HCT116 (cell line): ENCODE measurements at regions not wholly inside any gene's neighbourhood (a gene's known extent, or its start where the extent isn't known, plus 50 kb on each side); places are given as distances from the start of the nearest gene placed in this dataset.

Experiments
- ATAC-seq: fragments of 200-7000 bp; cut with Tn5 transposase; 2 replicates; pipeline ENCODE4 v1.9.1; 2020; ENCODE audit warnings: mild to moderate bottlenecking, moderate library complexity
- BruUV-seq: library from RNA; stranded (reverse); fragments of 400-500 nt; replicated peaks from 2 replicates; lab custom pipeline; 2021; lab: Mats Ljungman, UMichigan
- CTCF ChIA-PET: fragments of 300-600 bp; sonication (Branson Sonifier 250); formaldehyde crosslinking; loops from one replicate; lab custom pipeline; 2021; ENCODE audit warnings: antibody characterized with exemption; lab: Charles Lee
- POLR2A ChIA-PET: fragments of 300-600, 350-600 bp; sonication (Branson Sonifier 250); formaldehyde crosslinking; loops from one replicate; lab custom pipeline; 2021; ENCODE audit warnings: antibody characterized with exemption; lab: Charles Lee
- RAD21 ChIA-PET, 2 experiments: fragments of 300-600 bp; sonication (Branson Sonifier 250); formaldehyde crosslinking; loops; one replicate each; lab custom pipeline; 2023; ENCODE audit warnings: low total read pairs in 2 of 2; ENCODE audit not compliant: uncharacterized antibody in 2 of 2, unreplicated experiment in 2 of 2, low non-redundant PET in 1 of 2; lab: Charles Lee
- DNase-seq: peaks from one replicate; pipeline ENCODE4 v3.0.0-alpha.2; 2010; ENCODE audit warnings: low read depth, low spot score
- H2AFZ ChIP-seq: fragments of 200-600 bp; shearing (Covaris generic), sonication (generic); 2 replicates; pipeline ENCODE4 v1.6.1; 2017; ENCODE audit warnings: low read depth, mixed run types, mixed read lengths, antibody characterized with exemption, low read length; ENCODE audit not compliant: poor library complexity, severe bottlenecking
- H3K27ac ChIP-seq: 2 replicates; pipeline ENCODE4 v1.5.1; 2012; ENCODE audit warnings: low read depth, low read length
- H3K27me3 ChIP-seq: fragments of 200-600 bp; sonication (generic); 2 replicates; pipeline ENCODE4 v1.6.1; 2016; ENCODE audit warnings: mixed run types, low read length, mixed read lengths; ENCODE audit not compliant: insufficient read depth
- H3K36me3 ChIP-seq, 2 experiments: fragments of 200-500 bp in 1 of 2; fragments of 200-600 bp in 1 of 2; sonication (Bioruptor generic) in 1 of 2; sonication (generic) in 1 of 2; 2 replicates each; pipeline versions ENCODE4 v1.5.1 to v1.6.1; 2014 to 2016; ENCODE audit warnings: low read length in 2 of 2, inconsistent platforms in 1 of 2, mixed read lengths in 1 of 2, mixed run types in 1 of 2; ENCODE audit not compliant: insufficient read depth in 2 of 2, control insufficient read depth in 1 of 2
- H3K4me1 ChIP-seq, 2 experiments: fragments of 200-600 bp in 1 of 2; sonication (generic) in 1 of 2; 2 replicates each; pipeline versions ENCODE4 v1.5.1 to v1.6.1; 2012 to 2017; ENCODE audit warnings: low read length in 2 of 2, inconsistent platforms in 1 of 2, mild to moderate bottlenecking in 1 of 2, mixed read lengths in 1 of 2, mixed run types in 1 of 2, moderate library complexity in 1 of 2; ENCODE audit not compliant: insufficient read depth in 2 of 2, control insufficient read depth in 1 of 2
- H3K4me2 ChIP-seq: fragments of 200-600 bp; sonication (generic); 2 replicates; pipeline ENCODE4 v1.6.1; 2017; ENCODE audit warnings: mixed run types, low read length, mixed read lengths
- H3K4me3 ChIP-seq, 2 experiments: fragments of 200-600 bp in 1 of 2; sonication (generic) in 1 of 2; replicated peaks in 1 of 2; 2 replicates each; pipeline ENCODE4 v1.5.1; 2011 to 2016; ENCODE audit warnings: low read length in 2 of 2, control low read depth in 1 of 2, low read depth in 1 of 2, mild to moderate bottlenecking in 1 of 2, mixed read lengths in 1 of 2, mixed run types in 1 of 2
- H3K79me2 ChIP-seq: fragments of 200-600 bp; sonication (generic); 2 replicates; pipeline ENCODE4 v1.6.1; 2017; ENCODE audit warnings: mild to moderate bottlenecking, mixed run types, low read length, moderate library complexity, mixed read lengths; ENCODE audit not compliant: insufficient read depth
- H3K9ac ChIP-seq: fragments of 200-600 bp; sonication (generic); 2 replicates; pipeline ENCODE4 v1.6.1; 2016; ENCODE audit warnings: low read length, mixed read lengths
- H3K9me2 ChIP-seq: fragments of 200-600 bp; sonication (generic), shearing (Covaris generic); 2 replicates; pipeline ENCODE4 v1.6.1; 2017; ENCODE audit warnings: mixed run types, mild to moderate bottlenecking, moderate library complexity; ENCODE audit not compliant: insufficient read depth
- H3K9me3 ChIP-seq, 2 experiments: fragments of 200-500 bp in 1 of 2; fragments of 200-600 bp in 1 of 2; sonication (Bioruptor generic) in 1 of 2; sonication (generic) in 1 of 2; 2 replicates each; pipeline ENCODE4 v1.6.1; 2014 to 2017; ENCODE audit warnings: low read length in 2 of 2, mixed read lengths in 2 of 2, inconsistent platforms in 1 of 2, low read depth in 1 of 2, mild to moderate bottlenecking in 1 of 2, mixed run types in 1 of 2, moderate library complexity in 1 of 2; ENCODE audit not compliant: control insufficient read depth in 1 of 2, insufficient read depth in 1 of 2
- H4K20me1 ChIP-seq: fragments of 200-600 bp; sonication (generic), shearing (Covaris generic); 2 replicates; pipeline ENCODE4 v1.6.1; 2017; ENCODE audit warnings: mixed run types, mild to moderate bottlenecking, moderate library complexity; ENCODE audit not compliant: insufficient read depth
- ATF3 ChIP-seq: IDR thresholded peaks from 2 replicates; pipeline ENCODE4 v1.6.1; 2012
- CTCF ChIP-seq, 3 experiments: fragments of 200-600 bp in 1 of 3; sonication (generic) in 1 of 3; IDR thresholded peaks in 2 of 3; conservative IDR thresholded peaks in 1 of 3; 2 replicates each; pipeline ENCODE4 v1.5.1; 2012 to 2017; ENCODE audit warnings: low read depth in 2 of 3, low read length in 2 of 3, antibody characterized with exemption in 1 of 3, borderline replicate concordance in 1 of 3, control low read depth in 1 of 3, mild to moderate bottlenecking in 1 of 3, mixed read lengths in 1 of 3, mixed run types in 1 of 3, moderate library complexity in 1 of 3; ENCODE audit not compliant: insufficient read depth in 1 of 3
- EZH2 ChIP-seq: fragments of 200-600 bp; sonication (generic); IDR thresholded peaks from 2 replicates; pipeline ENCODE4 v1.6.1; 2017; ENCODE audit warnings: antibody characterized with exemption, mixed run types
- FOSL1 ChIP-seq: IDR thresholded peaks from 2 replicates; pipeline ENCODE4 v1.6.1; 2012; ENCODE audit warnings: low read depth
- REST ChIP-seq: IDR thresholded peaks from 2 replicates; pipeline ENCODE4 v1.6.1; 2012; ENCODE audit warnings: low read depth
- SP1 ChIP-seq: IDR thresholded peaks from 2 replicates; pipeline ENCODE4 v1.6.1; 2012; ENCODE audit warnings: low read depth
- ZFX ChIP-seq: fragments of 450-650 bp; IDR thresholded peaks from 2 replicates; pipeline ENCODE4 v1.6.1; 2017
- intact Hi-C: fragments of 100-400 bp; cut with micrococcal nuclease; formaldehyde crosslinking; loops from 2 replicates; pipeline ENCODE4 v1.10.0; 2022

- Histone ChIP-seq H4K20me1 (no peaks in the 10 kb centered on the region), H3K79me2 (no peaks in the 10 kb centered on the region), H3K9me2 (no peaks in the 10 kb centered on the region), H3K27ac (no peak overlapping the region), H3K4me3 (no peak overlapping the region), H3K4me1 (no peaks in the 10 kb centered on the region), H3K9ac (no peak overlapping the region), H2AFZ (no peak overlapping the region), H3K36me3 (no peaks in the 10 kb centered on the region), H3K4me2 (no peak overlapping the region), H3K27me3 (no peaks in the 10 kb centered on the region), H3K9me3 (no peaks in the 10 kb centered on the region)
- TF ChIP-seq ATF3, result no peak
- TF ChIP-seq ZFX, result no peak
- TF ChIP-seq CTCF (IDR thresholded peaks at IDR 0.05 in 2 of 3, conservative IDR thresholded peaks at IDR 0.05 in 1 of 3; ENCODE audit: borderline replicate concordance in 1 of 3, insufficient read depth in 1 of 3, low read depth in 2 of 3, low read length in 2 of 3), result no peak
- no peak for TF ChIP-seq EZH2
- TF ChIP-seq FOSL1, result no peak
- no peak for TF ChIP-seq SP1
- TF ChIP-seq REST, result no peak
- DNase-seq (no peak), ATAC-seq (no peak)
- BruUV-seq, result no TSS peak
- ChIA-PET POLR2A (no interaction called here), CTCF (no interaction called here), RAD21 (no interaction called here)
- intact Hi-C loops, result no loop called here
These were observed 1337.2 kb upstream of the NXPH2 start for GRCh38 chr2:140117386-140117785.
